A549 (cell line): ENCODE measurements at regions not wholly inside any gene's neighbourhood (a gene's known extent, or its start where the extent isn't known, plus 50 kb on each side); places are given as distances from the start of the nearest gene placed in this dataset.

ENCODE experiments used
- ATAC-seq, 2 experiments: fragments of 200-7000 bp in 1 of 2; fragments of >200 bp in 1 of 2; cut with Nextera tagmentation in 1 of 2; cut with Tn5 transposase in 1 of 2; 3 replicates each; pipeline versions ENCODE4 v1.8.0 to v1.9.1; 2018 to 2020; ENCODE audit warnings: mild to moderate bottlenecking in 1 of 2, moderate library complexity in 1 of 2
- CTCF ChIA-PET: fragments of 300-600 bp; sonication (Branson Sonifier 250); formaldehyde crosslinking; extraction: SDS; loops from one replicate; lab custom pipeline; 2021; ENCODE audit warnings: antibody characterized with exemption, inconsistent platforms; lab: Yijun Ruan, JAX
- POLR2A ChIA-PET: fragments of 350-600 bp; formaldehyde crosslinking; extraction: SDS; loops from one replicate; lab custom pipeline; 2021; ENCODE audit warnings: antibody characterized with exemption, inconsistent platforms; lab: Yijun Ruan, JAX
- DNase-seq, 2 experiments: peaks; one replicate each; pipeline versions ENCODE4 v3.0.0 to v3.0.0-alpha.2; 2011 to 2016; ENCODE audit warnings: low read depth in 1 of 2, low spot score in 1 of 2
- FAIRE-seq: peaks from 2 replicates; lab custom pipeline; 2011; peaks lifted over from hg19 to GRCh38; lab: Jason Lieb, UNC
- H3K27ac ChIP-seq, 2 experiments: fragments of >200 bp; sonication (Bioruptor Twin); formaldehyde crosslinking; 3 replicates each; pipeline ENCODE4 v1.5.1; 2016 to 2017
- H3K4me1 ChIP-seq: fragments of >200 bp; sonication (Bioruptor Twin); formaldehyde crosslinking; 3 replicates; pipeline ENCODE4 v1.6.1; 2016
- H3K4me2 ChIP-seq: fragments of >200 bp; sonication (Bioruptor Twin); formaldehyde crosslinking; 3 replicates; pipeline ENCODE4 v1.6.1; 2016
- H3K4me3 ChIP-seq: fragments of >200 bp; sonication (Bioruptor Twin); formaldehyde crosslinking; 3 replicates; pipeline ENCODE4 v1.5.1; 2016
- H3K9me3 ChIP-seq: fragments of >200 bp; sonication (Bioruptor Twin); formaldehyde crosslinking; 3 replicates; pipeline ENCODE4 v1.6.1; 2016
- BCL3 ChIP-seq: fragments of >200 bp; sonication (Bioruptor Twin); formaldehyde crosslinking; IDR thresholded peaks from 3 replicates; pipeline ENCODE4 v1.6.1; 2016
- CTCF ChIP-seq: fragments of >200 bp; sonication (Bioruptor Twin); formaldehyde crosslinking; IDR thresholded peaks from 3 replicates; pipeline ENCODE4 v1.5.1; 2016
- EHMT2 ChIP-seq: fragments of 200-600 bp; sonication (generic); IDR thresholded peaks from 2 replicates; pipeline ENCODE4 v1.6.1; 2016; ENCODE audit warnings: antibody characterized with exemption, low read depth, mild to moderate bottlenecking, moderate library complexity
- ELK1 ChIP-seq: fragments of 150-350 bp; IDR thresholded peaks from 2 replicates; pipeline ENCODE4 v1.6.1; 2014; ENCODE audit warnings: low read depth, mild to moderate bottlenecking, low read length
- ESRRA ChIP-seq: fragments of 150-350 bp; IDR thresholded peaks from 2 replicates; pipeline ENCODE4 v1.6.1; 2014; ENCODE audit warnings: mild to moderate bottlenecking, low read length, borderline replicate concordance
- FOXS1 ChIP-seq: fragments of 250-450 bp; sonication (Bioruptor Pico); IDR thresholded peaks from 2 replicates; pipeline ENCODE4 v1.5.0; 2020; ENCODE audit warnings: mild to moderate bottlenecking, moderate library complexity
- GATA3 ChIP-seq: IDR thresholded peaks from 2 replicates; pipeline ENCODE4 v1.6.1; 2012; ENCODE audit warnings: borderline replicate concordance
- HDAC2 ChIP-seq: fragments of 200-600 bp; sonication (generic); IDR thresholded peaks from 2 replicates; pipeline ENCODE4 v1.6.1; 2016
- HES2 ChIP-seq: fragments of >200 bp; sonication (Bioruptor Twin); formaldehyde crosslinking; IDR thresholded peaks from 2 replicates; pipeline ENCODE4 v1.6.1; 2016
- HOXB13 ChIP-seq: fragments of 250-450 bp; sonication (Bioruptor Pico); IDR thresholded peaks from 2 replicates; pipeline ENCODE4 v1.5.0; 2020; ENCODE audit warnings: low read depth, mild to moderate bottlenecking, moderate library complexity
- HOXB5 ChIP-seq: fragments of 250-450 bp; sonication (Bioruptor Pico); IDR thresholded peaks from 2 replicates; pipeline ENCODE4 v1.5.0; 2020; ENCODE audit warnings: mild to moderate bottlenecking, moderate library complexity
- JUNB ChIP-seq: fragments of >200 bp; sonication (Bioruptor Twin); formaldehyde crosslinking; IDR thresholded peaks from 2 replicates; pipeline ENCODE4 v1.6.1; 2016
- KDM5A ChIP-seq: fragments of 200-600 bp; sonication (generic); IDR thresholded peaks from 2 replicates; pipeline ENCODE4 v1.6.1; 2016; ENCODE audit warnings: antibody characterized with exemption, mild to moderate bottlenecking
- NFE2L2 ChIP-seq: fragments of 150-350 bp; conservative IDR thresholded peaks from 2 replicates; pipeline ENCODE4 v1.6.1; 2014; ENCODE audit warnings: low read length
- NPAS2 ChIP-seq: fragments of 250-450 bp; sonication (Bioruptor Pico); IDR thresholded peaks from 2 replicates; pipeline ENCODE4 v1.8.0; 2022; ENCODE audit warnings: mild to moderate bottlenecking, moderate library complexity, borderline replicate concordance
- NR3C1 ChIP-seq: fragments of >200 bp; sonication (Bioruptor Twin); formaldehyde crosslinking; IDR thresholded peaks from 3 replicates; pipeline ENCODE4 v1.6.1; 2017
- PHF8 ChIP-seq: fragments of 200-600 bp; sonication (generic); IDR thresholded peaks from 2 replicates; pipeline ENCODE4 v1.6.1; 2016; ENCODE audit warnings: low read depth, mild to moderate bottlenecking, antibody characterized with exemption, moderate library complexity, borderline replicate concordance
- POLR2AphosphoS2 ChIP-seq: conservative IDR thresholded peaks from 2 replicates; pipeline ENCODE4 v1.6.1; 2012; ENCODE audit warnings: low read length, improper control_type of control experiment, inconsistent platforms
- RAD21 ChIP-seq, 2 experiments: fragments of >200 bp in 1 of 2; sonication (Bioruptor Twin) in 1 of 2; formaldehyde crosslinking in 1 of 2; IDR thresholded peaks in 1 of 2; conservative IDR thresholded peaks in 1 of 2; 2 replicates in 1 of 2; 3 replicates in 1 of 2; pipeline ENCODE4 v1.6.1; 2012 to 2018; ENCODE audit warnings: inconsistent platforms in 1 of 2
- RARB ChIP-seq: fragments of 250-450 bp; sonication (Bioruptor Pico); IDR thresholded peaks from 2 replicates; pipeline ENCODE4 v1.8.0; 2021; ENCODE audit warnings: mild to moderate bottlenecking, moderate library complexity
- RCOR1 ChIP-seq: fragments of 150-350 bp; IDR thresholded peaks from 2 replicates; pipeline ENCODE4 v1.6.1; 2014; ENCODE audit warnings: antibody characterized with exemption, low read length, low read depth
- RFX5 ChIP-seq: fragments of 450-650 bp; IDR thresholded peaks from 2 replicates; pipeline ENCODE4 v1.7.1; 2014; ENCODE audit warnings: antibody characterized with exemption, mild to moderate bottlenecking, moderate library complexity
- SREBF2 ChIP-seq: fragments of 450-650 bp; IDR thresholded peaks from 2 replicates; pipeline ENCODE4 v1.6.1; 2014; ENCODE audit warnings: mild to moderate bottlenecking, moderate library complexity
- TFCP2L1 ChIP-seq: fragments of 250-450 bp; sonication (Bioruptor Pico); IDR thresholded peaks from 2 replicates; pipeline ENCODE4 v1.5.0; 2021; ENCODE audit warnings: mild to moderate bottlenecking
- TP53 ChIP-seq: fragments of 250-450 bp; sonication (Bioruptor Pico); IDR thresholded peaks from 2 replicates; pipeline ENCODE4 v1.5.0; 2021; ENCODE audit warnings: mild to moderate bottlenecking, moderate library complexity
- ZFP36 ChIP-seq: fragments of 450-650 bp; IDR thresholded peaks from 2 replicates; pipeline ENCODE4 v1.6.1; 2014; ENCODE audit warnings: borderline replicate concordance; ENCODE audit not compliant: partially characterized antibody
- ZNF302 ChIP-seq: fragments of 250-450 bp; sonication (Bioruptor Pico); IDR thresholded peaks from 2 replicates; pipeline ENCODE4 v1.9.0; 2021; ENCODE audit warnings: inconsistent platforms, mild to moderate bottlenecking, moderate library complexity
- ZSCAN20 ChIP-seq: fragments of 250-450 bp; sonication (Bioruptor Pico); IDR thresholded peaks from 2 replicates; pipeline ENCODE4 v1.8.0; 2022; ENCODE audit warnings: mild to moderate bottlenecking, moderate library complexity
- WGBS: methylation state at CpG from one replicate; pipeline ENCODE4 v1.1.6; 2017; ENCODE audit errors: missing lambda C conversion rate; 5-methylcytosine and 5-hydroxymethylcytosine counted together

GRCh38 chr7:88490874-88491273 lies 184.2 kb upstream of the STEAP4 start:
- Histone ChIP-seq H3K4me1 (no peaks in the 10 kb centered on the region), H3K4me3 (no peak overlapping the region), H3K9me3 (no peaks in the 10 kb centered on the region), H3K4me2 (no peak overlapping the region), H3K27ac (no peak overlapping the region)
- FAIRE-seq (no peak), ATAC-seq (no peak), DNase-seq (no peak)
- ChIA-PET CTCF (no interaction called here), POLR2A (no interaction called here)
- 1% methylated on average over 3 of the region's 3 CpGs for WGBS
- TF ChIP-seq KDM5A (no peak), CTCF (no peak), ZSCAN20 (CRISPR knock-in tag) (no peak), EHMT2 (no peak), PHF8 (no peak), GATA3 (no peak), ZNF302 (CRISPR knock-in tag) (no peak), HDAC2 (no peak), HES2 (no peak), TFCP2L1 (CRISPR knock-in tag) (no peak), POLR2AphosphoS2 (no peak), TP53 (CRISPR knock-in tag) (no peak), NR3C1 (no peak), FOXS1 (CRISPR knock-in tag) (no peak), BCL3 (no peak), SREBF2 (no peak), HOXB5 (CRISPR knock-in tag) (no peak), RFX5 (no peak), NFE2L2 (no peak)

- H3K9me3 ChIP-seq, result no peaks in the 10 kb centered on the region
- TF ChIP-seq RAD21 (conservative IDR thresholded peaks at IDR 0.05 in 1 of 2, IDR thresholded peaks at IDR 0.05 in 1 of 2) (no peak), RARB (CRISPR knock-in tag) (no peak), ELK1 (no peak), JUNB (no peak), NPAS2 (CRISPR knock-in tag) (no peak), CTCF (no peak), EHMT2 (no peak), HOXB13 (no peak), SREBF2 (no peak), NFE2L2 (no peak), ESRRA (no peak), ZFP36 (no peak), RCOR1 (no peak), FOXS1 (CRISPR knock-in tag) (no peak), ZSCAN20 (CRISPR knock-in tag) (no peak), GATA3 (no peak)
- H3K4me1 ChIP-seq, result no peaks in the 10 kb centered on the region
- 29% methylated on average over 5 of the region's 5 CpGs for WGBS
- FAIRE-seq, result no peak
- H3K4me2 ChIP-seq, result no peak overlapping the region
- POLR2A ChIA-PET, result no interaction called here
- H3K4me3 ChIP-seq, result no peak overlapping the region
- no peak for DNase-seq
- CTCF ChIA-PET, result no interaction called here
- no peak for ATAC-seq
- H3K27ac ChIP-seq, result no peak overlapping the region
Measured at GRCh38 chr7:88490161-88490560, 183.5 kb upstream of the STEAP4 start.
